GM10248 (cell line): ENCODE measurements at regions not wholly inside any gene's neighbourhood (a gene's known extent, or its start where the extent isn't known, plus 50 kb on each side); places are given as distances from the start of the nearest gene placed in this dataset.

ENCODE experiments used
- CTCF ChIA-PET: fragments of 300-600 bp; sonication (Branson Sonifier 250); formaldehyde crosslinking; extraction: SDS; loops from one replicate; lab custom pipeline; 2021; ENCODE audit warnings: antibody characterized with exemption; lab: Yijun Ruan, JAX
- POLR2A ChIA-PET: fragments of 350-650 bp; sonication (Branson Sonifier 250); formaldehyde crosslinking; extraction: SDS; loops from one replicate; lab custom pipeline; 2020; ENCODE audit warnings: antibody characterized with exemption; lab: Yijun Ruan, JAX
- DNase-seq: peaks from one replicate; pipeline ENCODE4 v3.0.0; 2012; ENCODE audit errors: extremely low spot score
- CTCF ChIP-seq: IDR thresholded peaks from 2 replicates; pipeline ENCODE4 v1.5.1; 2012; ENCODE audit warnings: mild to moderate bottlenecking, low read depth; ENCODE audit errors: extremely low read depth, missing control alignments, control extremely low read depth

GRCh38 chr1:222941425-222941824 lies 126.6 kb downstream of the DISP1 start:
- no peak for DNase-seq
- CTCF ChIA-PET: no interaction called here
- no peak for TF ChIP-seq CTCF
- POLR2A ChIA-PET: no interaction called here

- ChIA-PET CTCF (no interaction called here), POLR2A (no interaction called here)
- DNase-seq: no peak
- TF ChIP-seq CTCF: no peak
Observed at GRCh38 chr1:222946436-222946835, 131.6 kb downstream of the DISP1 start.

GRCh38 chr1:222948079-222948478 lies 133.2 kb downstream of the DISP1 start:
- no peak for TF ChIP-seq CTCF
- DNase-seq: no peak
- ChIA-PET POLR2A (no interaction called here), CTCF (no interaction called here)

- ChIA-PET CTCF (no interaction called here), POLR2A (no interaction called here)
- TF ChIP-seq CTCF: no peak
- no peak for DNase-seq
Observed at GRCh38 chr1:222950892-222951291, 136.1 kb downstream of the DISP1 start.

- TF ChIP-seq CTCF: no peak
- DNase-seq: no peak
- POLR2A ChIA-PET: no interaction called here
- CTCF ChIA-PET: no interaction called here
Observed at GRCh38 chr1:222953585-222953984, 138.7 kb downstream of the DISP1 start.

GRCh38 chr1:222955964-222956363 lies 141.1 kb downstream of the DISP1 start:
- DNase-seq: no peak
- ChIA-PET POLR2A (no interaction called here), CTCF (no interaction called here)
- TF ChIP-seq CTCF: no peak

GRCh38 chr1:222956601-222957000 lies 141.8 kb downstream of the DISP1 start:
- ChIA-PET POLR2A (no interaction called here), CTCF (no interaction called here)
- no peak for TF ChIP-seq CTCF
- DNase-seq: no peak
